Adipose tissue (tissue), 3 donors: ENCODE measurements at regions not wholly inside any gene's neighbourhood (a gene's known extent, or its start where the extent isn't known, plus 50 kb on each side); places are given as distances from the start of the nearest gene placed in this dataset.
"Not testable (repeated sequence)": the region's sequence is repeated elsewhere in the genome, so short reads cannot be mapped to it uniquely, and the experiment has no call there.

Experiments
- H3K27ac ChIP-seq: one replicate; pipeline ENCODE4 v1.5.1; 2013; ENCODE audit warnings: low read depth, low read length
- WGBS, 3 donors: extraction: QIAGEN DNeasy Blood & Tissue Kit; methylation state at CpG; one replicate each; pipeline ENCODE4 v1.1.7; 2013; 5-methylcytosine and 5-hydroxymethylcytosine counted together
- donor health status: healthy with polysubstance abuse.
- donor health status: Bipolar disorder and iron deficiency.
- donor health status: healthy.

GRCh38 chr3:177705976-177706823 is 508.9 kb upstream of the TBL1XR1 start:
- WGBS, 3 donors: 58 to 66% (median 61%) methylated on average over 4 of the region's 4 CpGs
- no peak overlapping the region for H3K27ac ChIP-seq

- WGBS, 3 donors: 91 to 95% (median 93%) methylated on average over 7 of the region's 7 CpGs
- H3K27ac ChIP-seq: not testable (repeated sequence)
Observed at GRCh38 chr3:177709470-177709869, 512.2 kb upstream of the TBL1XR1 start.

- no peak overlapping the region for H3K27ac ChIP-seq
Observed at GRCh38 chr3:177710506-177710905, 513.2 kb upstream of the TBL1XR1 start.

GRCh38 chr3:177711637-177712036 is 514.4 kb upstream of the TBL1XR1 start:
- WGBS, 3 donors: 89 to 96% (median 96%) methylated on average over 4 of the region's 4 CpGs
- H3K27ac ChIP-seq: no peak overlapping the region

- WGBS, 3 donors: 75 to 84% (median 77%) methylated on average over 3 of the region's 3 CpGs
- H3K27ac ChIP-seq: no peak overlapping the region
Observed at GRCh38 chr3:177713928-177714900, 516.9 kb upstream of the TBL1XR1 start.

GRCh38 chr3:177714945-177715344 is 517.7 kb upstream of the TBL1XR1 start:
- H3K27ac ChIP-seq: no peak overlapping the region
- 39 to 65% (median 43%) methylated on average over 3 of the region's 3 CpGs for WGBS, 3 donors

- H3K27ac ChIP-seq: no peak overlapping the region
- WGBS, 3 donors: 78 to 84% (median 80%) methylated on average over 3 of the region's 3 CpGs
Observed at GRCh38 chr3:177715980-177716379, 518.7 kb upstream of the TBL1XR1 start.

- not testable (repeated sequence) for H3K27ac ChIP-seq
- 92 to 100% (median 98%) methylated on average over 3 of the region's 3 CpGs for whole genome bisulfite sequencing, 3 donors
Observed at GRCh38 chr3:177720927-177721326, 523.6 kb upstream of the TBL1XR1 start.

GRCh38 chr3:177721864-177722785 is 524.8 kb upstream of the TBL1XR1 start:
- 61 to 80% (median 69%) methylated on average over 3 of the region's 3 CpGs for WGBS, 3 donors

GRCh38 chr3:177724020-177724638 is 526.8 kb upstream of the TBL1XR1 start:
- WGBS, 3 donors: 4 to 45% (median 8%) methylated on average over 6 of the region's 6 CpGs
- H3K27ac ChIP-seq: no peak overlapping the region

More at GRCh38 chr3:177721864-177722785, 524.8 kb upstream of the TBL1XR1 start:
- no peak overlapping the region for H3K27ac ChIP-seq

GRCh38 chr3:177725165-177725564 is 527.9 kb upstream of the TBL1XR1 start:
- WGBS, 3 donors: 71 to 87% (median 74%) methylated on average over 1 of the region's 1 CpG
- no peak overlapping the region for H3K27ac ChIP-seq

GRCh38 chr3:177726807-177727206 is 529.5 kb upstream of the TBL1XR1 start:
- 84 to 95% (median 94%) methylated on average over 3 of the region's 3 CpGs for WGBS, 3 donors
- H3K27ac ChIP-seq: no peak overlapping the region

- 45 to 57% (median 51%) methylated on average over 14 of the region's 14 CpGs for WGBS, 3 donors
Observed at GRCh38 chr3:177729956-177730681, 532.8 kb upstream of the TBL1XR1 start.

GRCh38 chr3:177730814-177731213 is 533.5 kb upstream of the TBL1XR1 start:
- no peak overlapping the region for H3K27ac ChIP-seq
- 75 to 89% (median 84%) methylated on average over 6 of the region's 6 CpGs for WGBS, 3 donors

More at GRCh38 chr3:177729956-177730681, 532.8 kb upstream of the TBL1XR1 start:
- no peak overlapping the region for H3K27ac ChIP-seq

GRCh38 chr3:177731644-177732268 is 534.5 kb upstream of the TBL1XR1 start:
- WGBS, 3 donors: 78 to 87% (median 84%) methylated on average over 3 of the region's 3 CpGs
- no peak overlapping the region for H3K27ac ChIP-seq

- 89 to 91% (median 90%) methylated on average over 1 of the region's 1 CpG for WGBS, 3 donors
- no peak overlapping the region for H3K27ac ChIP-seq
Observed at GRCh38 chr3:177733233-177733632, 536.0 kb upstream of the TBL1XR1 start.

GRCh38 chr3:177733936-177734335 is 536.7 kb upstream of the TBL1XR1 start:
- H3K27ac ChIP-seq: no peak overlapping the region
- WGBS, 3 donors: 94 to 98% (median 97%) methylated on average over 2 of the region's 2 CpGs
